Suprapubic skin (tissue), 4 donors: ENCODE measurements at regions not wholly inside any gene's neighbourhood (a gene's known extent, or its start where the extent isn't known, plus 50 kb on each side); places are given as distances from the start of the nearest gene placed in this dataset.

Source experiments
- CTCF ChIP-seq, 2 donors: fragments of 200-600 bp in 1 of 2; fragments of 450-650 bp in 1 of 2; sonication (generic) in 1 of 2; IDR thresholded peaks; one replicate each; pipeline ENCODE4 v1.5.1; 2016 to 2019; ENCODE audit warnings: antibody characterized with exemption in 2 of 2, mild to moderate bottlenecking in 1 of 2, moderate library complexity in 1 of 2
- EP300 ChIP-seq: sonication (generic); formaldehyde crosslinking; IDR thresholded peaks from one replicate; pipeline ENCODE4 v1.6.1; 2017; ENCODE audit warnings: antibody characterized with exemption
- POLR2AphosphoS5 ChIP-seq, 3 donors: sonication (generic); formaldehyde crosslinking; IDR thresholded peaks; one replicate each; pipeline ENCODE4 v1.6.1; 2017; ENCODE audit warnings: antibody characterized with exemption in 3 of 3

- no peak for TF ChIP-seq POLR2AphosphoS5 (IDR thresholded peaks at IDR 0.05)
- no peak for TF ChIP-seq CTCF (IDR thresholded peaks at IDR 0.05)
- no peak for TF ChIP-seq EP300
Measured at GRCh38 chr5:68505917-68506860, 290.6 kb downstream of the PIK3R1 start.
